ENCODE measurements at regions not wholly inside any gene's neighbourhood (a gene's known extent, or its start where the extent isn't known, plus 50 kb on each side); places are given as distances from the start of the nearest gene placed in this dataset.

GRCh38 chr13:50414640-50415039 is 399.4 kb downstream of the KCNRG start:
- no peak overlapping the region for H3K27ac ChIP-seq (ENCODE audit: insufficient read depth, low read length)
- dilution Hi-C loops (cut with HindIII; ENCODE audit: low sequenced_read_pairs, unreplicated experiment): no loop called here

More at GRCh38 chr13:50414640-50415039, 399.4 kb downstream of the KCNRG start:
- Histone ChIP-seq H3K4me3 (ENCODE audit: insufficient read depth, low read depth, low read length) (no peak overlapping the region), H2BK120ac (ENCODE audit: low read depth, low read length) (no peak overlapping the region), H2AK9ac (replicated peaks; ENCODE audit: low read depth, low read length, poor library complexity) (no peak overlapping the region), H2AK5ac (ENCODE audit: low read depth, low read length) (no peak overlapping the region), H3K9me3 (ENCODE audit: control insufficient read depth, insufficient read depth, low read length) (peaks cover 5% of the 10 kb centered on the region), H4K8ac (ENCODE audit: low read depth in 2 of 2, low read length in 2 of 2) (no peak overlapping the region), H3K18ac (ENCODE audit: low read depth, low read length) (no peak overlapping the region), H3K4ac (ENCODE audit: low read depth, low read length) (no peak overlapping the region), H2AFZ (replicated peaks; ENCODE audit: low read length, poor library complexity) (no peak overlapping the region), H3K9ac (ENCODE audit: low read depth, low read length) (no peak overlapping the region), H3K4me2 (ENCODE audit: low read depth, low read length) (no peak overlapping the region), H2BK20ac (ENCODE audit: low read depth, low read length) (no peak overlapping the region), H4K91ac (ENCODE audit: insufficient read depth, low read depth, low read length) (no peak overlapping the region), H4K20me1 (ENCODE audit: insufficient read depth, low read length) (no peaks in the 10 kb centered on the region), H3K56ac (ENCODE audit: extremely low read depth, insufficient read depth, low read length) (no peak overlapping the region), H3K9me1 (ENCODE audit: insufficient read depth, low read length) (peaks cover 5% of the 10 kb centered on the region; the same call in 1 of the 2 replicates), H3K4me1 (ENCODE audit: control insufficient read depth, insufficient read depth, low read length) (peaks cover 17% of the 10 kb centered on the region), H3K36me3 (ENCODE audit: control insufficient read depth, insufficient read depth, low read length) (no peaks in the 10 kb centered on the region), H3K79me1 (ENCODE audit: low read depth in 1 of 2, low read length in 2 of 2) (no peaks in the 10 kb centered on the region), H3K23ac (ENCODE audit: low read depth, low read length) (no peak overlapping the region), H2BK15ac (ENCODE audit: low read depth, low read length) (no peak overlapping the region), H3K27me3 (ENCODE audit: control insufficient read depth, insufficient read depth, low read length) (no peaks in the 10 kb centered on the region), H4K5ac (ENCODE audit: low read depth, low read length) (no peak overlapping the region), H3K14ac (replicated peaks; ENCODE audit: low read depth, low read length) (no peak overlapping the region), H2BK5ac (ENCODE audit: low read depth, low read length, poor library complexity, severe bottlenecking) (no peak overlapping the region)
- ChIA-PET POLR2A (ENCODE audit: unreplicated experiment) (no interaction called here), CTCF (no interaction called here)
- WGBS, 2 experiments (ENCODE audit: extremely low coverage in 2 of 2, insufficient read length in 1 of 2): 100% methylated on average over 1 of the region's 1 CpG; no CpG with 5 or more reads in 1 of the 2 experiments
- TF ChIP-seq FOS (IDR thresholded peaks at IDR 0.05; ENCODE audit: low read depth, low read length) (no peak), CHD1 (IDR thresholded peaks at IDR 0.05; ENCODE audit: low read depth, low read length) (no peak), MAZ (IDR thresholded peaks at IDR 0.05; ENCODE audit: borderline replicate concordance, low read depth, low read length) (no peak), CEBPB (IDR thresholded peaks at IDR 0.05; ENCODE audit: low read depth, low read length) (no peak), NFE2L2 (IDR thresholded peaks at IDR 0.05; ENCODE audit: low read depth, low read length) (no peak), RAD21 (IDR thresholded peaks at IDR 0.05; ENCODE audit: low read length) (no peak), MAFK (IDR thresholded peaks at IDR 0.05; ENCODE audit: low read depth, low read length) (no peak), RCOR1 (IDR thresholded peaks at IDR 0.05; ENCODE audit: insufficient replicate concordance, low read length) (no peak), BHLHE40 (IDR thresholded peaks at IDR 0.05; ENCODE audit: low read depth, low read length) (no peak), ELK1 (IDR thresholded peaks at IDR 0.05; ENCODE audit: borderline replicate concordance, low read depth, low read length) (no peak), USF2 (IDR thresholded peaks at IDR 0.05; ENCODE audit: low read depth, low read length) (no peak), POLR2A (IDR thresholded peaks at IDR 0.05; ENCODE audit: low read depth, low read length) (no peak), CTCF (conservative IDR thresholded peaks at IDR 0.05; ENCODE audit: low read depth, low read length) (no peak), SMC3 (IDR thresholded peaks at IDR 0.05; ENCODE audit: low read depth, low read length) (no peak), RFX5 (IDR thresholded peaks at IDR 0.05; ENCODE audit: low read depth, low read length) (no peak), MXI1 (IDR thresholded peaks at IDR 0.05; ENCODE audit: borderline replicate concordance, low read depth, low read length) (no peak)
- DNase-seq (no peak), ATAC-seq (ENCODE audit: low read depth) (no peak)
- intact Hi-C loops (cut with micrococcal nuclease): loop anchor here (10.0 kb wide), 1 partner anchor 290 kb away; no protein-coding TSS in a partner anchor
- BruUV-seq (replicated peaks): no TSS peak
- in situ Hi-C loops (cut with MboI; ENCODE audit: low sequenced_read_pairs): no loop called here
